ENCODE measurements at regions not wholly inside any gene's neighbourhood (a gene's known extent, or its start where the extent isn't known, plus 50 kb on each side); places are given as distances from the start of the nearest gene placed in this dataset.

DNA sequence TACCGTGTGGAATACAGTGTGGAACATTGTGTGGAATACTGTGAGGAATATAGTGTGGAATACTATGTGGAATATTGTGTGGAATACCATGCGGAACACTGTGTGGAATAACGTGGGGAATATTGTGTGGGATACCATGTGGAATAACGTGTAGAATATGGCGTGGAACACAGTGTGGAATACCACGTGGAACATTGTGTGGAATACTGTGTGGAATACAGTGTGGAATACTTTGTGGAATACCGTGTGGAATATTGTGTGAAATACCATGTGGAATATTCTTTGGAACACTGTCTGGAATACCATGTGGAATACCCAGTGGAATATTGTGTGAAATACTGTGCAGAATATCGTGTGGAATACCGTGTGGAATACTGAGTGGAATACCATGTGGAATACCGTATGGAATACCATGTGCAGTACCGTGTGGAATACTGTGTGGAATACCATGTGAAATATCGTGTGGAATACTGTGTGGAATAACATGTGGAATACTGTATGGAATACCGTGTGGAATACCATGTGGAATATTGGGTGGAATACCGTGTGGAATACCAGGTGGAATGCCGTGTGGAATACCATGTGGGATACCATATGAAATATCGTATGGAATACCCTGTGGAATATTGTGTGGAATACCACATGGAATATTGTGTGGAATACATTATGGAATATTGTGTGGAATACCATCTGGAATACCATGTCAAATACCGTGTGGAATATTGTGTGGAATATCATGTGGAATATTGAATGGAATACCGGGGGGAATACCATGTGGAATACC lies 133.1 kb upstream of the CHST15 start:
- TF ChIP-seq EZH2phosphoT487 (IDR thresholded peaks at IDR 0.05; ENCODE audit: borderline replicate concordance, low read length), result no peak
- no peak for TF ChIP-seq EZH2 (IDR thresholded peaks at IDR 0.05; ENCODE audit: low read length, unreplicated experiment)
